ENCODE measurements at regions not wholly inside any gene's neighbourhood (a gene's known extent, or its start where the extent isn't known, plus 50 kb on each side); places are given as distances from the start of the nearest gene placed in this dataset.

- TF ChIP-seq NFRKB (IDR thresholded peaks at IDR 0.05) (no peak), FOXK2 (IDR thresholded peaks at IDR 0.05) (no peak)
- TF ChIP-seq, protein P1, sequence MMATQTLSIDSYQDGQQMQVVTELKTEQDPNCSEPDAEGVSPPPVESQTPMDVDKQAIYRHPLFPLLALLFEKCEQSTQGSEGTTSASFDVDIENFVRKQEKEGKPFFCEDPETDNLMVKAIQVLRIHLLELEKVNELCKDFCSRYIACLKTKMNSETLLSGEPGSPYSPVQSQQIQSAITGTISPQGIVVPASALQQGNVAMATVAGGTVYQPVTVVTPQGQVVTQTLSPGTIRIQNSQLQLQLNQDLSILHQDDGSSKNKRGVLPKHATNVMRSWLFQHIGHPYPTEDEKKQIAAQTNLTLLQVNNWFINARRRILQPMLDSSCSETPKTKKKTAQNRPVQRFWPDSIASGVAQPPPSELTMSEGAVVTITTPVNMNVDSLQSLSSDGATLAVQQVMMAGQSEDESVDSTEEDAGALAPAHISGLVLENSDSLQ (IDR thresholded peaks at IDR 0.05) = 0 out of 2 replicates have a peak, but pooled peaks have one; percentile 22
- POLR2A ChIA-PET = no interaction called here
- no peak for DNase-seq (ENCODE audit: extremely low spot score)
- CTCF ChIA-PET = no interaction called here
Measured at GRCh38 chr7:18109762-18110161, 82.1 kb upstream of the PRPS1L1 start.

- TF ChIP-seq ZNF384 (IDR thresholded peaks at IDR 0.05) (no peak), CTBP1 (IDR thresholded peaks at IDR 0.05; ENCODE audit: borderline replicate concordance) (no peak), L3MBTL2 (conservative IDR thresholded peaks at IDR 0.05) (no peak), ARNT (IDR thresholded peaks at IDR 0.05) (no peak), TARDBP (IDR thresholded peaks at IDR 0.05) (no peak), BHLHE40 (IDR thresholded peaks at IDR 0.05; ENCODE audit: borderline replicate concordance) (no peak), FOXK2 (IDR thresholded peaks at IDR 0.05) (no peak), NFRKB (IDR thresholded peaks at IDR 0.05) (no peak), ELF4 (IDR thresholded peaks at IDR 0.05) (no peak), LEF1 (IDR thresholded peaks at IDR 0.05; ENCODE audit: borderline replicate concordance) (no peak), FOXM1 (IDR thresholded peaks at IDR 0.05; ENCODE audit: borderline replicate concordance) (no peak), FOXA1 (IDR thresholded peaks at IDR 0.05) (no peak)
- no peak for DNase-seq (ENCODE audit: extremely low spot score)
- ChIA-PET CTCF (no interaction called here), POLR2A (no interaction called here)
Measured at GRCh38 chr7:18116661-18117060, 89.0 kb upstream of the PRPS1L1 start.

DNA sequence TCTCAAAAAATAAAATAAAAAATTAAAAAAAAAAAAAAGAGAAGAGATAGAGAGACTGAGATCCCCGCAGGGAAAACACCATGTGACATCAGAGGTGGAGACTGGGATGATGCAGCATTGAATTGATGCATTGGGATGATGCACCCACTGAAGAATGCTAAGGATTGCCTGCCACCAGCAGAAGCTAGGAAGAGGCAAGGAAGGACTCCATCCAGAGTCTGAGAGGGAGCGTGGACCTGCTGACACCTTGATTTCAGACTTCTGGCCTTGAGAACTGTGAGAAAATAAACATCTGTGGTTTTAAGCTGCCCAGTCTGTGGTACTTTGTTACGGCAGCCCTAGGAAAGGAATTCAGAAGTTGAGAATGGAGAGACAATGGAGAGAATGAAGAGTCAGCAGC is 89.8 kb upstream of the PRPS1L1 start:
- no peak for TF ChIP-seq FOXK2 (IDR thresholded peaks at IDR 0.05)
- no peak for TF ChIP-seq ELF4 (IDR thresholded peaks at IDR 0.05)
- TF ChIP-seq ZNF384 (IDR thresholded peaks at IDR 0.05) = no peak
- POLR2A ChIA-PET = no interaction called here
- CTCF ChIA-PET = no interaction called here
- DNase-seq (ENCODE audit: extremely low spot score) = no peak

- ChIA-PET CTCF (interaction anchor here (0.8 kb wide), 1 partner anchor 413 kb away, joined by 3 read pairs; no protein-coding TSS in a partner anchor), POLR2A (no interaction called here)
- DNase-seq (ENCODE audit: extremely low spot score) = no peak
- TF ChIP-seq, protein P1 (IDR thresholded peaks at IDR 0.05) = no peak
- TF ChIP-seq L3MBTL2 (conservative IDR thresholded peaks at IDR 0.05) (no peak), BHLHE40 (IDR thresholded peaks at IDR 0.05; ENCODE audit: borderline replicate concordance) (no peak), ARNT (IDR thresholded peaks at IDR 0.05) (no peak), CTBP1 (IDR thresholded peaks at IDR 0.05; ENCODE audit: borderline replicate concordance) (no peak), FOXA1 (IDR thresholded peaks at IDR 0.05) (no peak), TARDBP (IDR thresholded peaks at IDR 0.05) (no peak), NFRKB (IDR thresholded peaks at IDR 0.05) (no peak), LEF1 (IDR thresholded peaks at IDR 0.05; ENCODE audit: borderline replicate concordance) (no peak), SUZ12 (IDR thresholded peaks at IDR 0.05) (no peak)
Measured at GRCh38 chr7:18119985-18120384, 92.3 kb upstream of the PRPS1L1 start.

DNA sequence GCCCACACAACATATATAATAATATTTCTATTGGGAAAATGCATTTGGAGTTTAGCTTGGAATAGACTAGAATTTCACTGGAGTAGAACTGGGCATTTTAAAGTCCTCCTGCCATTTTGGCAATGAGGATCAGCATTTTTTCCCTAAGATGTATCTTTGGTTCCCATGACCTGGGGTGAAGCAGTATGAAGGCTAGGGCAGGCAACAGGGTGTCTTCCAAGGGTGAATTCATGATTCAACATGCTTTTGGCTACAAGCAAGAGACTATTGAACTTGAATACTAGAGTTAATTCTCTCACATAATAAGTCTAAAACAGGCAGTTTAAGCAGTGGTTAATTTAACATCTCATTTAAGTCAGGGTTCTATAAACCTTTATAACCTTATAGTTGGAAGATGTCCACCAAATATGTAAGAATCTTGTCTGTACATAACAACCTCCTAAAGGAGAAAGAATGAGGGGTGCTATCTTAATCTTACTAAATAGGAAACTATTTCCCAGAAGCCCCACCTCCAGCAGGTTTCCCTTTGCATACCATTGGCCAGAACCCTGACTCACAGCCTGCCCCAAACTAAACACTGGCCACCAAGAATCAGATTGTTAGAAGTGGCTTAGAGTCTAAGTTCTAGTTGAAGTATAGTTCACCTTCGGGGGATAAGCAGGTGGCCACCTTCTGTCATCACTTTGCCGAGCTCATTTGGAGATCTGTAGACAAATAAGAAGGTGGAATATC is 96.0 kb upstream of the PRPS1L1 start:
- CTCF ChIA-PET = no interaction called here
- TF ChIP-seq ARNT (IDR thresholded peaks at IDR 0.05) (no peak), CTBP1 (IDR thresholded peaks at IDR 0.05; ENCODE audit: borderline replicate concordance) (no peak), ZNF384 (IDR thresholded peaks at IDR 0.05) (no peak), LEF1 (IDR thresholded peaks at IDR 0.05; ENCODE audit: borderline replicate concordance) (no peak), SUZ12 (IDR thresholded peaks at IDR 0.05) (no peak), TARDBP (IDR thresholded peaks at IDR 0.05) (no peak), BHLHE40 (IDR thresholded peaks at IDR 0.05; ENCODE audit: borderline replicate concordance) (no peak)
- DNase-seq (ENCODE audit: extremely low spot score) = no peak
- POLR2A ChIA-PET = no interaction called here

DNA sequence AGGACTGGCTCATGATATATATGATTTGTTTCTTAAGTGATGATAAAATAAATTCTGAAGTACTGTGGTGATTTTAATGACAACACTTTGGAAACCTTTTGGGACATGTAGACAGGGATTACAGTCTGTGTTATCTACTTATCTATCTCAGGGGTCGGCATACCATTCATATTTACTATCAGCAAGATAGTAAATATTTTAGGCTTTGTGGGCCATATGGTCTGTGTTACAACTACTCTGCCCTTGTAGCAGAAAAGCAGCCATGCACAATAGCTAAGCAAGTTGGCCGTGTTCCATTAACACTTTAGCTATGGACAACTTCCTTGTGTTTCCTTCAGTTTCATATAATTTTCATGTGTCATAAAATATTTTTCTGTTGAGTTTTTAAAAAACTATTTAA is 97.8 kb upstream of the PRPS1L1 start:
- DNase-seq (ENCODE audit: extremely low spot score) = no peak
- TF ChIP-seq FOXA1 (IDR thresholded peaks at IDR 0.05) = no peak
- no peak for TF ChIP-seq HDGF (IDR thresholded peaks at IDR 0.05; ENCODE audit: borderline replicate concordance)
- TF ChIP-seq CTBP1 (IDR thresholded peaks at IDR 0.05; ENCODE audit: borderline replicate concordance) = no peak
- no peak for TF ChIP-seq FOXM1 (IDR thresholded peaks at IDR 0.05; ENCODE audit: borderline replicate concordance)
- no peak for TF ChIP-seq ZNF384 (IDR thresholded peaks at IDR 0.05)
- TF ChIP-seq L3MBTL2 (conservative IDR thresholded peaks at IDR 0.05) = no peak
- TF ChIP-seq ELF4 (IDR thresholded peaks at IDR 0.05) = no peak
- TF ChIP-seq NFRKB (IDR thresholded peaks at IDR 0.05) = no peak
- no peak for TF ChIP-seq SUZ12 (IDR thresholded peaks at IDR 0.05)
- TF ChIP-seq ARNT (IDR thresholded peaks at IDR 0.05) = no peak
- TF ChIP-seq, protein P1 (IDR thresholded peaks at IDR 0.05) = no peak
- no peak for TF ChIP-seq TARDBP (IDR thresholded peaks at IDR 0.05)
- TF ChIP-seq BHLHE40 (IDR thresholded peaks at IDR 0.05; ENCODE audit: borderline replicate concordance) = no peak
- TF ChIP-seq FOXK2 (IDR thresholded peaks at IDR 0.05) = no peak
- no peak for TF ChIP-seq LEF1 (IDR thresholded peaks at IDR 0.05; ENCODE audit: borderline replicate concordance)
- ChIA-PET CTCF (no interaction called here), POLR2A (no interaction called here)

DNA sequence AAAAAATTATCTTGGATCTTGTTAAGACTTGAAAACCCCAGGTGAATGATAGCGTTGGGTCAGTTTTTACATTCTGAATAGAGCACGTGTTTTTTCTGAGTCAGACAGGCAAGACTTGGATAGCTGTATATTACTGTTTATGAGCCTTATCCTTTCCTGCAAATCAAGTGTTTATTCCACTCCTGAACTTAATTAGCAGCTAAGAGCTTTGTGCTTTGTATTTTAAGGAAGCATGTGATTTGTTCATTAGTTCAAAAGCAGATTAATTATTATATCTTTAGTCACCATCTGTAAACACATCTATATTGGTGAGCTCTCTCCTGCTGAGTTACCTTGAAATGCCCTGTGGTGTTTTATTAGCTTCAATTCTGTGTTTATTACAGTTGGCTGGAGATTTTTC is 98.6 kb upstream of the PRPS1L1 start:
- ChIA-PET POLR2A (no interaction called here), CTCF (no interaction called here)
- no peak for TF ChIP-seq FOXM1 (IDR thresholded peaks at IDR 0.05; ENCODE audit: borderline replicate concordance)
- no peak for TF ChIP-seq NFRKB (IDR thresholded peaks at IDR 0.05)
- peak; percentile 40 for TF ChIP-seq L3MBTL2 (conservative IDR thresholded peaks at IDR 0.05)
- TF ChIP-seq, protein P1 (IDR thresholded peaks at IDR 0.05) = peak; percentile 28; the same call in 1 of the 2 replicates
- no peak for TF ChIP-seq HDGF (IDR thresholded peaks at IDR 0.05; ENCODE audit: borderline replicate concordance)
- no peak for TF ChIP-seq BHLHE40 (IDR thresholded peaks at IDR 0.05; ENCODE audit: borderline replicate concordance)
- no peak for TF ChIP-seq LEF1 (IDR thresholded peaks at IDR 0.05; ENCODE audit: borderline replicate concordance)
- no peak for TF ChIP-seq ELF4 (IDR thresholded peaks at IDR 0.05)
- DNase-seq (ENCODE audit: extremely low spot score) = peak; percentile 16
